GM23338 (cell line): ENCODE measurements at regions not wholly inside any gene's neighbourhood (a gene's known extent, or its start where the extent isn't known, plus 50 kb on each side); places are given as distances from the start of the nearest gene placed in this dataset.

Experiments
- JUNB ChIP-seq: IDR thresholded peaks from one replicate; pipeline ENCODE4 v1.6.1; 2016; ENCODE audit warnings: antibody characterized with exemption; ENCODE audit not compliant: unreplicated experiment
- NANOG ChIP-seq: IDR thresholded peaks from 2 replicates; pipeline ENCODE4 v1.6.1; 2016; ENCODE audit warnings: antibody characterized with exemption, borderline replicate concordance
- POLR2AphosphoS5 ChIP-seq: IDR thresholded peaks from 2 replicates; pipeline ENCODE4 v1.6.1; 2016; ENCODE audit warnings: antibody characterized with exemption, low read depth
- TF ChIP-seq, protein P1 (sequence below): fragments of 250-450 bp; sonication (Bioruptor Pico); IDR thresholded peaks from 2 replicates; pipeline ENCODE4 v1.5.0; 2020; ENCODE audit warnings: mild to moderate bottlenecking, moderate library complexity
- TF ChIP-seq, protein P2 (sequence below): IDR thresholded peaks from 2 replicates; pipeline ENCODE4 v1.6.1; 2016; ENCODE audit warnings: antibody characterized with exemption
- TF ChIP-seq, protein P3 (sequence below): IDR thresholded peaks from one replicate; pipeline ENCODE4 v1.6.1; 2018; ENCODE audit warnings: antibody characterized with exemption; ENCODE audit not compliant: unreplicated experiment

DNA sequence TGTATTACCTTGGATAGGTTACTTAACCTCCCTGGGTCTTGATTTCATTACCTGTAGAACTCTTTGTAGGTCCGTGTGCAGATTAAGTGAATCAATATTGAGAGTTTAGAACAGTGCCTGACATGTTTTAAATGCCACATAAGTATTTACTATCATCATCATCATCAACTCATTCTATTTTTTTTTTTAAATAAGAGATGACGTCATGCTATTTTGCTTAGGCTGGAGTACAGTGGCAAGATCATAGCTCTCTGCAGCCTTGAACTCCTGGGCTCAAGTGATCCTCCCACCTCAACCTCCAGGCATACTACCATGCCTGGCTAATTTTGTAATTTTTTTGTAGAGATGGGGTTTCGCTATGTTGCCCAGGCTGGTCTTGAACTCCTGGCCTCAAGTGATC, 132.0 kb upstream of the FZD8 start (continued):
- TF ChIP-seq, protein P1, sequence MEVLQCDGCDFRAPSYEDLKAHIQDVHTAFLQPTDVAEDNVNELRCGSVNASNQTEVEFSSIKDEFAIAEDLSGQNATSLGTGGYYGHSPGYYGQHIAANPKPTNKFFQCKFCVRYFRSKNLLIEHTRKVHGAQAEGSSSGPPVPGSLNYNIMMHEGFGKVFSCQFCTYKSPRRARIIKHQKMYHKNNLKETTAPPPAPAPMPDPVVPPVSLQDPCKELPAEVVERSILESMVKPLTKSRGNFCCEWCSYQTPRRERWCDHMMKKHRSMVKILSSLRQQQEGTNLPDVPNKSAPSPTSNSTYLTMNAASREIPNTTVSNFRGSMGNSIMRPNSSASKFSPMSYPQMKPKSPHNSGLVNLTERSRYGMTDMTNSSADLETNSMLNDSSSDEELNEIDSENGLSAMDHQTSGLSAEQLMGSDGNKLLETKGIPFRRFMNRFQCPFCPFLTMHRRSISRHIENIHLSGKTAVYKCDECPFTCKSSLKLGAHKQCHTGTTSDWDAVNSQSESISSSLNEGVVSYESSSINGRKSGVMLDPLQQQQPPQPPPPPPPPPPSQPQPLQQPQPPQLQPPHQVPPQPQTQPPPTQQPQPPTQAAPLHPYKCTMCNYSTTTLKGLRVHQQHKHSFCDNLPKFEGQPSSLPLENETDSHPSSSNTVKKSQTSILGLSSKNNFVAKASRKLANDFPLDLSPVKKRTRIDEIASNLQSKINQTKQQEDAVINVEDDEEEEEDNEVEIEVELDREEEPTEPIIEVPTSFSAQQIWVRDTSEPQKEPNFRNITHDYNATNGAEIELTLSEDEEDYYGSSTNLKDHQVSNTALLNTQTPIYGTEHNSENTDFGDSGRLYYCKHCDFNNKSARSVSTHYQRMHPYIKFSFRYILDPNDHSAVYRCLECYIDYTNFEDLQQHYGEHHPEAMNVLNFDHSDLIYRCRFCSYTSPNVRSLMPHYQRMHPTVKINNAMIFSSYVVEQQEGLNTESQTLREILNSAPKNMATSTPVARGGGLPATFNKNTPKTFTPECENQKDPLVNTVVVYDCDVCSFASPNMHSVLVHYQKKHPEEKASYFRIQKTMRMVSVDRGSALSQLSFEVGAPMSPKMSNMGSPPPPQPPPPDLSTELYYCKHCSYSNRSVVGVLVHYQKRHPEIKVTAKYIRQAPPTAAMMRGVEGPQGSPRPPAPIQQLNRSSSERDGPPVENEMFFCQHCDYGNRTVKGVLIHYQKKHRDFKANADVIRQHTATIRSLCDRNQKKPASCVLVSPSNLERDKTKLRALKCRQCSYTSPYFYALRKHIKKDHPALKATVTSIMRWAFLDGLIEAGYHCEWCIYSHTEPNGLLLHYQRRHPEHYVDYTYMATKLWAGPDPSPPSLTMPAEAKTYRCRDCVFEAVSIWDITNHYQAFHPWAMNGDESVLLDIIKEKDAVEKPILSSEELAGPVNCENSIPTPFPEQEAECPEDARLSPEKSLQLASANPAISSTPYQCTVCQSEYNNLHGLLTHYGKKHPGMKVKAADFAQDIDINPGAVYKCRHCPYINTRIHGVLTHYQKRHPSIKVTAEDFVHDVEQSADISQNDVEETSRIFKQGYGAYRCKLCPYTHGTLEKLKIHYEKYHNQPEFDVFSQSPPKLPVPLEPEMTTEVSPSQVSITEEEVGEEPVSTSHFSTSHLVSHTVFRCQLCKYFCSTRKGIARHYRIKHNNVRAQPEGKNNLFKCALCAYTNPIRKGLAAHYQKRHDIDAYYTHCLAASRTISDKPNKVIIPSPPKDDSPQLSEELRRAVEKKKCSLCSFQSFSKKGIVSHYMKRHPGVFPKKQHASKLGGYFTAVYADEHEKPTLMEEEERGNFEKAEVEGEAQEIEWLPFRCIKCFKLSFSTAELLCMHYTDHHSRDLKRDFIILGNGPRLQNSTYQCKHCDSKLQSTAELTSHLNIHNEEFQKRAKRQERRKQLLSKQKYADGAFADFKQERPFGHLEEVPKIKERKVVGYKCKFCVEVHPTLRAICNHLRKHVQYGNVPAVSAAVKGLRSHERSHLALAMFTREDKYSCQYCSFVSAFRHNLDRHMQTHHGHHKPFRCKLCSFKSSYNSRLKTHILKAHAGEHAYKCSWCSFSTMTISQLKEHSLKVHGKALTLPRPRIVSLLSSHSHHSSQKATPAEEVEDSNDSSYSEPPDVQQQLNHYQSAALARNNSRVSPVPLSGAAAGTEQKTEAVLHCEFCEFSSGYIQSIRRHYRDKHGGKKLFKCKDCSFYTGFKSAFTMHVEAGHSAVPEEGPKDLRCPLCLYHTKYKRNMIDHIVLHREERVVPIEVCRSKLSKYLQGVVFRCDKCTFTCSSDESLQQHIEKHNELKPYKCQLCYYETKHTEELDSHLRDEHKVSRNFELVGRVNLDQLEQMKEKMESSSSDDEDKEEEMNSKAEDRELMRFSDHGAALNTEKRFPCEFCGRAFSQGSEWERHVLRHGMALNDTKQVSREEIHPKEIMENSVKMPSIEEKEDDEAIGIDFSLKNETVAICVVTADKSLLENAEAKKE (CRISPR knock-in tag) = no peak
- TF ChIP-seq, protein P2, sequence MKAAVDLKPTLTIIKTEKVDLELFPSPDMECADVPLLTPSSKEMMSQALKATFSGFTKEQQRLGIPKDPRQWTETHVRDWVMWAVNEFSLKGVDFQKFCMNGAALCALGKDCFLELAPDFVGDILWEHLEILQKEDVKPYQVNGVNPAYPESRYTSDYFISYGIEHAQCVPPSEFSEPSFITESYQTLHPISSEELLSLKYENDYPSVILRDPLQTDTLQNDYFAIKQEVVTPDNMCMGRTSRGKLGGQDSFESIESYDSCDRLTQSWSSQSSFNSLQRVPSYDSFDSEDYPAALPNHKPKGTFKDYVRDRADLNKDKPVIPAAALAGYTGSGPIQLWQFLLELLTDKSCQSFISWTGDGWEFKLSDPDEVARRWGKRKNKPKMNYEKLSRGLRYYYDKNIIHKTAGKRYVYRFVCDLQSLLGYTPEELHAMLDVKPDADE = no peak
- no peak for TF ChIP-seq NANOG
- no peak for TF ChIP-seq POLR2AphosphoS5
- TF ChIP-seq, protein P3, sequence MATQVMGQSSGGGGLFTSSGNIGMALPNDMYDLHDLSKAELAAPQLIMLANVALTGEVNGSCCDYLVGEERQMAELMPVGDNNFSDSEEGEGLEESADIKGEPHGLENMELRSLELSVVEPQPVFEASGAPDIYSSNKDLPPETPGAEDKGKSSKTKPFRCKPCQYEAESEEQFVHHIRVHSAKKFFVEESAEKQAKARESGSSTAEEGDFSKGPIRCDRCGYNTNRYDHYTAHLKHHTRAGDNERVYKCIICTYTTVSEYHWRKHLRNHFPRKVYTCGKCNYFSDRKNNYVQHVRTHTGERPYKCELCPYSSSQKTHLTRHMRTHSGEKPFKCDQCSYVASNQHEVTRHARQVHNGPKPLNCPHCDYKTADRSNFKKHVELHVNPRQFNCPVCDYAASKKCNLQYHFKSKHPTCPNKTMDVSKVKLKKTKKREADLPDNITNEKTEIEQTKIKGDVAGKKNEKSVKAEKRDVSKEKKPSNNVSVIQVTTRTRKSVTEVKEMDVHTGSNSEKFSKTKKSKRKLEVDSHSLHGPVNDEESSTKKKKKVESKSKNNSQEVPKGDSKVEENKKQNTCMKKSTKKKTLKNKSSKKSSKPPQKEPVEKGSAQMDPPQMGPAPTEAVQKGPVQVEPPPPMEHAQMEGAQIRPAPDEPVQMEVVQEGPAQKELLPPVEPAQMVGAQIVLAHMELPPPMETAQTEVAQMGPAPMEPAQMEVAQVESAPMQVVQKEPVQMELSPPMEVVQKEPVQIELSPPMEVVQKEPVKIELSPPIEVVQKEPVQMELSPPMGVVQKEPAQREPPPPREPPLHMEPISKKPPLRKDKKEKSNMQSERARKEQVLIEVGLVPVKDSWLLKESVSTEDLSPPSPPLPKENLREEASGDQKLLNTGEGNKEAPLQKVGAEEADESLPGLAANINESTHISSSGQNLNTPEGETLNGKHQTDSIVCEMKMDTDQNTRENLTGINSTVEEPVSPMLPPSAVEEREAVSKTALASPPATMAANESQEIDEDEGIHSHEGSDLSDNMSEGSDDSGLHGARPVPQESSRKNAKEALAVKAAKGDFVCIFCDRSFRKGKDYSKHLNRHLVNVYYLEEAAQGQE = no peak
- TF ChIP-seq JUNB = no peak
